Tongue (tissue), 1 donor: ENCODE measurements at regions not wholly inside any gene's neighbourhood (a gene's known extent, or its start where the extent isn't known, plus 50 kb on each side); places are given as distances from the start of the nearest gene placed in this dataset.

Source experiments
- DNase-seq: peaks from one replicate; pipeline ENCODE4 v3.0.0-alpha.2; 2015

- DNase-seq: peak; percentile 65
These were observed 106.4 kb downstream of the ARF6 start for GRCh38 chr14:49999146-49999761.

GRCh38 chr14:49999826-50000379 is 107.0 kb downstream of the ARF6 start:
- DNase-seq: no peak

- peak; percentile 93 for DNase-seq
These were observed 107.7 kb downstream of the ARF6 start for GRCh38 chr14:50000380-50001150.

- DNase-seq: peak; percentile 71
These were observed 108.5 kb downstream of the ARF6 start for GRCh38 chr14:50001151-50001998.

- DNase-seq: no peak
These were observed 109.4 kb downstream of the ARF6 start for GRCh38 chr14:50001999-50002925.

GRCh38 chr14:50002926-50003212 is 110.0 kb downstream of the ARF6 start:
- no peak for DNase-seq

GRCh38 chr14:50003213-50004021 is 110.5 kb downstream of the ARF6 start:
- DNase-seq: peak; percentile 83

- no peak for DNase-seq
These were observed 110.2 kb downstream of the VCPKMT start for GRCh38 chr14:50006141-50006540.

- DNase-seq: peak; percentile 40
These were observed 109.1 kb downstream of the VCPKMT start for GRCh38 chr14:50007123-50007903.

- DNase-seq: no peak
These were observed 107.8 kb downstream of the VCPKMT start for GRCh38 chr14:50008562-50008961.

- no peak for DNase-seq
These were observed 107.4 kb downstream of the VCPKMT start for GRCh38 chr14:50008974-50009373.

GRCh38 chr14:50010752-50011151 is 105.6 kb downstream of the VCPKMT start:
- DNase-seq: no peak

- DNase-seq: no peak
These were observed 105.1 kb downstream of the VCPKMT start for GRCh38 chr14:50011242-50011641.

GRCh38 chr14:50012644-50013043 is 103.7 kb downstream of the VCPKMT start:
- DNase-seq: no peak

GRCh38 chr14:50013198-50013918 is 103.0 kb downstream of the VCPKMT start:
- DNase-seq: no peak

- DNase-seq: no peak
These were observed 102.4 kb downstream of the VCPKMT start for GRCh38 chr14:50013934-50014333.

- peak; percentile 32 for DNase-seq
These were observed 101.5 kb downstream of the VCPKMT start for GRCh38 chr14:50014809-50015430.

- DNase-seq: no peak
These were observed 100.7 kb downstream of the VCPKMT start for GRCh38 chr14:50015716-50016115.
